GM21390 (cell line): ENCODE measurements at regions not wholly inside any gene's neighbourhood (a gene's known extent, or its start where the extent isn't known, plus 50 kb on each side); places are given as distances from the start of the nearest gene placed in this dataset.

Experiments used
- ATAC-seq: cut with Tn5 transposase; IDR thresholded peaks from one replicate; pipeline ENCODE4 v1.9.1; 2021; ENCODE audit not compliant: unreplicated experiment

DNA sequence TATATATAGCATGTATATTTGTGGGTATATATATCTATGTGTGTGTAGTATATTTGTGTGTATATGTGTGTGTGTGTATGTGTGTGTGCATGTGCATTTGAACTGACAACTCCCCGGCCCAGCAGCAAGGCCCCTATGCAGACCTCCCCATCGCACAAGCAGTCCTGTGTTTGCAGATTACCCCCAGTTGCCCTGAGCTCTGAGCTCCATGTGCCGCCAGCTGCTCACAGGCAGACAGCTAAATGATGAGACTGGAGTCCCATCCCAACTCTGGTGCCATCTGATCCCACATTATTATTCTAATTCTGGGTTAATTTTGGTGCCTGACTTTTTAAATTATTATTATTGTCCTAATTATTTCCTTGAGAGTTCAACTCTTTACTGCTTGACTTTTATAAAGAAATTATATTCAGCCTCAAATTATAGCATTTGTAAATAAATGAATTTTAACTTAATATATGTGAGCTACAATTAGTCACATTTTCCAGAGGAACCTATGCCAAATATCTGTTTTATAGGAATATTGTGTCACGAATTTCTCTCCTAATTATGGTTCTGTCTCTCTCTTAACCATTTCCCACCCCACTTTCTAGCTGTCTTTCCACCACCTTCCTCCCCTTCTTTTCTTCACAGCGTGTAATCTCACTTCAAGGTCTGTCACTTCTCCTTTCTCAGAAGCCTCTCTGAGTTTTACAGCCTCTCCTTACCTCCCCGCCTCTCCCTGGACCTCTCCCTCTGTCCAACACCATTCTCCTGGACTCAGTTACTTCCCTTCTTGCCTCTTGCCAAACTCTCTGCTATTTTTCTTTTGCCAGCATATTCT is 90.6 kb upstream of the SYNDIG1 start:
- no peak for ATAC-seq

DNA sequence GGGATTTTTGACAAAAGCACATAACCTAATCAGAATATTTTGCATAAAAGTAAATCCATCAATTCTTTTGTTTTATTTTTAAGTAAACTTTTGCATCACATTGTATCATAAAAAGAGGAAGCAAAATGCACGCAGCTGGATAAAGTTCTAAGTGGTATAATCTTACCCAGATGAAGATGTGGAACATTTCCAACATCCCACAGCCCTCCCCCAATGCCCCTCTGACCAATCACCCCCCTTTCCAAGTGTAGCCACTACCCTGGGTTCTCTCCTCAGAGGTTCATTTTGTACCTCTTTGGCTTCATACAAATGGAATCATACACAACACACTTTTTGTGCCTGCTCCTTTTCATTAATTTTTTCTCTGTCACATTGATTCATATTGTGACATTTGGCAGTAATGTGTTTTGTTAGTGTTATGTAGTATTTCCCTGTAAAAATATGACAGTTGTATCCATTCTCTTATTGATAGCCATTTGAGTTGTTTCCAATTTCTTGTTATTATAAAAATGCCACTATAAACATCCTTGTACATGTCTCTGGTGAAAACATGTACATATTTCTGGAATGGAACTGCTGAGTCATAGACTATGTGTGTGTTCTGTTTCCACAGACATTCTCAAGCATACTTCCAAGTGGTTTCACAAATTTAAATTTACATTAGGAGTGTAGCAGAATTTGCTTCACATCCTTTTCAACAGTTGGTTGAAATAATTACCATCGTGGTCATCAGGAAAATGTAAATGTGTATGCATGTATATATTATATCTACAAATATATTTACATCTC is 92.9 kb upstream of the SYNDIG1 start:
- no peak for ATAC-seq

DNA sequence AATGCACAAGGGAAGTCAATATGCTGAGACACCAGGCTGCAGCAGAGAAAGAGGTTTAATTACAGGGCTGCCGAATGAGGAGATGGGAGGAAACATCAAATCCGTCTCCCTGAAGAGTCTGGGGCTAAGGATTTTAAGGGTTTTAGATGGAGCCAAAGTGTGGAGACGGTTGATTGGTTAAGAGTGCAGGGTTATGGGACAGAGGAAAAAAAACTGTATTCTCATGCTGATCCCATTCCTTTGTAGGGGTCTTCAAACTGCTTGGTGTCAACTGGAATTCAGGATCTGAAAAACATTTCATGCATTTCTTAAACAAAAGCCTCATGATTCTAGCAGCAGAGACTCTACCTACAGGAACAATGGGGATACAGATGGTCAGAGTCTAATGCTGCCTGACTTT is 96.1 kb upstream of the SYNDIG1 start:
- no peak for ATAC-seq

DNA sequence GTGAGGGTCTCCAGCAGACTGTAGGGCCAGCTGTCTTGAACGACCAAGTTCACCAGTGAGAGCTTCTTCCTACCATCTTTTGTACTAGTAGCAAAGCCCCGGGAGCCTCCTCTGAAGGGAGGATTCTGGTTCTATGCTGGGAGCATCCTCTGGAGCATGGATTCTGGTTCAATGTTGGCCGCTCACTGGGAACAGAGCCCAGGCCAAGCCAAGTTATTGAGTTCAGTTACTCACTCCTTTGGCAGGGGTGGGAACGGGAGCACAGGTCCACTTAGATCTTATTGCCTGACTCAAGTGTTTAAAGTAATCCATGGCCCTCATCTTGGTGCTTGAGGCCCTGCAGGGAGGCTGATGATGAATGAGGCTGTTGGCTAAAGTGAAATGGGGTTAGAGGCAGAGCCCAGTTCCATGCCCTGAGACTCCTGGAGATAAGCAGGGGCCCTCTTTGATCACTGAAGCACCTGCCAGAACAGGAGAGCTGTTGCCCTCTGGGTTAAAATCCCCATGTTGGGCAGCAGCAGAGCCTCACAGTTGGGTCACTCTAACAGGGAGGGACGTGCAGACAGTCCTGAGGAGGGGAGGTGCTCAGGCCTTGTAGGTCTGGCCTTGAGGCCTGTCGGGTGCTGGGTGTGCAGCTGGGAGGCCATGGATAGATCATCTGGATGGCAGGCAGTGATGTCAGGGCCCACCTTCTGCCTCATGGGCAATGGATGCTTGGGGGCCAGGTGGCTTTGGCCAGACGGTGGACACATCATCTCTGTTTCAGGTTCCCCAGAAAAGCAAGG is 98.3 kb upstream of the SYNDIG1 start:
- ATAC-seq: no peak

DNA sequence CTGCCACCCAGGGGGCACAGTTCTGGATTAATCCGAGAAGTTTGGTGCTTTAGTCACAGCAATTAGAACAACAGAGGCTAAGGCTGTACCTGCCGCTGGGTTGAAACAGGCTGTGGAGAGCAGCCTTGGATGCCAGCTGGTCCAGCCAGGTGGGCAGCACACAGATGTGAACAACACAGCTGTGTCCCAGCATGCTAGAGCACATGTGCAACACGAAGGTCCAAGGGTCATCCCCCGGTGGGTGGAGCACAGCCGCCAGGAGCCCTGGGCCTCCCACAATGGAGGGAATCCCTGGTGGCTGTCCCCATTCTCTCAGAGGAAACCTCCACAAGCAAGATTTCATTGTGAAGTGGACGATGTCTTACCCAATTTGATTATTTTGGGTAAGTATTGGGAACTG is 99.2 kb upstream of the SYNDIG1 start:
- ATAC-seq: no peak

DNA sequence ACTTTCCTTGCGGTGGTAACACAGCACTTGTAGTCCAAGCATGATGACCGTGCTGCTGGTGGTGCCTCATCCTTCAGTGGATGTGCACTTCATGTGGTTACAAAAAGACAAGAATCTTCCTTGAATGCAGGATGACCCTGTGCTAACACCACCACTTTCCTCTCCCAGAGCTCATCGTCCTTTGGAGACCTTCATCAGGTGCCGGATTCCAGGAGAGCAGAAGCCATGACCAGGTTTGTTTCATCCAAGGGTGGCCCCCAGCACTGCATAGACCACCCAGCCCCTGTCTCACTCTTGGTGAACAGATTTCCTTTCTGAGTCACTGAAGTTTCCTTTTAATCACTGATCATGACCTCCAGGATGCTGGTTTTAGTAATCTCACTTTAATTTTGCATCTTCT is 101.2 kb upstream of the SYNDIG1 start:
- no peak for ATAC-seq

DNA sequence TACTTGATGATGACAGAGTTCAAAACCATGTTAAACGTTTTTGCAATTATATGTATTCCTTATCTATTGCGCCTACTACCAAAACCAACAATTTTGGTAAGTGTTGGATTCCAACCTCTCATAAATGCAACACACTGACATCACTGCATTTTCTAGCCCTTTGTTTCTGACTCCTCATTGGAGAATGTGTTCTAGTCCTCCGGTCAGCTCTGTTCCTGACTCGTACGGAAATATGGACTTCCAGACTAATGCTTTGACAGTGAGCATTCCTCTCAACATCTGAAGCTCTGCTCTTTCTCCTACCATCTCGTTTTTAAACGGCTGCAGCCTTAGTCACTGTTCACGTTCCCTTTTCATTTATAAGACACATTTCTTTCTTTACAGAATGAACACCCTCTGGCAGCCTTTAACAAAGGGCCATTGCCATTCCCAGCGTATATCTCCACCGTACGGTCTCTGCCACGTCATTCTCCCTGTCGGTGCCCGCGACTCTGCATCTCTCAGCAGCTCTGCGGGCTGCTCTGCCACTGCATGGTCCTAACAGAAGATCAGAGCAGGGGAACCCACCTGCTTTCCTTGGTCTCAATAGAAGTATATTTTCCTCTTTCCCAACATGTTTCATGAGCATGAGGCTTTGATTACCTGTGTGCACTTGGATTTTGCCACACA is 103.0 kb upstream of the SYNDIG1 start:
- ATAC-seq: no peak

DNA sequence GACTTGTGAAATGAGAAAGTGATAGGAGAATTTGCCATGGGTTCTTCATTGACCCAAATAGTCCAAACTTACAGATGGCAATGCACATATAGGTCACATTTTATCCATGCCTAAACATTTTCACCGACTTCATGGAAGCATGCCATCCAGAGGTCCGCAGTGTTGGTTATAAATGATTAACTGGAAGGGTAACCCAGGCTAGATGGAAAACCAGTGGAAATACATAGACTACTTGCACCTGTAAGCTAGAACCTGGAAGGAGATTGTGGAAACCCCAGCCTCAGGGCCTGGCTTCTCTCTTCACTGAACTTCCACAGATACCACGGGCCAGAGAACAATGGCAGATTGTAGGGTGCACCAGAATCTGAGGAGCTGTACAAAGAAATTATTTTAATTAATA is 103.8 kb upstream of the SYNDIG1 start:
- ATAC-seq: no peak

DNA sequence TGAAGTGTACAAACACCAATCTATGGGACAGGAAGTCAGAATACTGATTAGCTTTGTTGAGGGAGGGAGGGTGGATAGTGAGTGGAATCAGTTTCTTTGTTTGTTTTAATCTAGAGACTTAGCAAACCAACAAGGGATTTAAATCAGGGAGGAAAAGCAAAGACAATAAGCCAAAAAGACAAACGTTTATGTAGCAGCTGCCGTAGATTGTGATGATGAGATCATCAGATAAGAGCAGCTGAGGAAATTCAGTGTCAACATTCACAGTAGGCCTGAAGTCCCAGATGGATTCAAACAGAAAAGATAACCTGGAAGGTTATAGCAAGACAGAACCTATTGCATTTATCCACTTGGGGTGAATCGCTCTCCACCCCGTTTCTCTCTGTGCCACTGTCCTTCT is 104.9 kb upstream of the SYNDIG1 start:
- ATAC-seq: no peak

DNA sequence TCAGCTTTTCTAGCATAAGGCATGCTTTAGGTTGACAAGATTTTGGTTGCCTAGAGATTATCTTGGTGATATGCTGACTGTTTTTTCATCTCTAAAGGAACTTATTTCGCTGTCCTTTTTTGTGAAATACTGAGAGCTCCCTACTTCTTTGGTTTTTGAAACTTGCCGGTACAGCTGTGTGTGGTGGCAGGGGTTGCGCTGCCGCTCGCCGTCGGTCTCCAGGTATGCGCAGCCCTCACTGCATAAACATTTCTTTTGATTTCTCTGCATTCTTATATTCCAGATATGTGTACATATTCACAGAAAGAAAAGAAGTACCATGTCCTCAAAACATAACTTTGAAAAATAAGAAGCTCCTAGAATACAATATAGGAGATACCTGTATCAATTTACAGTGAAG is 106.4 kb upstream of the SYNDIG1 start:
- no peak for ATAC-seq

DNA sequence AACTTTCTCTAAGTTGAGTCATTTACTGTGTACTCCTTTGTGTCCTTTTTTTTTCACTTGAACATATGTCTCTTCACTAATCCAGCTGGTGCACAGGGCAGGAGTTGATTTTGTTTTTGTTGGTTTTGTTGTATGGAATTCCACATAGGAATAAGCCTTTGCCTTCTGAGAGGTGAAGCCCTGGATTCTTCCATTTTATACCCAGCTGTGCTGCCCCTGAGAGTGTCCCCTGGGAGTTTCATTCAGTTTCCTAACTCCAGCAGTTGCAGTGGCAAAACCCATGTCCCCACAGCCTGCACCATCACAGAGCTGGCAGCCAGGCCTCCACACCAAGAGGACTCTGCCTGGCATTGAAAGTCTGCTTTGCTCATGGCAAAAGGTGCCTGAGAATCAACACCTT is 107.3 kb upstream of the SYNDIG1 start:
- no peak for ATAC-seq

DNA sequence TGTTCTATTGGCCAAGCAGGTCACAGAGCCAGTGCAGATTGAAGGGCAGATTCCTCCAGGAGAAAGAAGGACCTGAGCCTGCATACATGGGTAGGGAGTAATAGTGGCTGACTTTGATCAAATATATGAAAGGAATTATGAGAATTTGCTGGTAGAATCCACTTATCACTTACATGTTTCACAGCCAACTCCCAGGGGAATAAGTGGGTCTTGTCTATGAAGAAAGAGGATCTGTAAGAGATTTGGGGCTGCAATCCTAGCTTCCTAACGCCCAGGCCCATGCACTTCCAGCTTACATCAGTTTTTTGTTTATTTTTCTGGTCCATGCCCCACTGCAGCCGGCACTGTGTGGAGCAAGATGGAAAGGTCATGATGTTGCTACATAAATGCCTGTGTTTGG is 107.9 kb upstream of the SYNDIG1 start:
- no peak for ATAC-seq

DNA sequence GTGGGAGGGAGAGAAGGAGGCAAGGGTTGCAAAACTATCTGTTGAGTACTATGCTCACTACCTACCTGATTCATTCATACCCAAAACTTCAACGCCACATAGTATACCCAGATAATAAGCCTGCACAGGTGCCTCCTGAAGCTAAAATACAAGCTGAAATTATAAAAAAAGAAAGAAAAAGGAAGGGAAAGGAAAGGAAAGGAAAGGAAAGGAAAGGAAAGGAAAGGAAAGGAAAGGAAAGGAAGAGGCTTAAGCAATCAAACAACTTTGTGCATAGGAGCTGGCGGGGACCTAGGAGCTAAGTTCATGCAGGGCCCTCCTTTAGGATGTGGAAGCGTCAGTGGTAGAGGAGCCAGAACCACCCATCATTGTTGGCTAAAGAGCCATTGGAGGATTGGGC is 108.9 kb upstream of the SYNDIG1 start:
- ATAC-seq: no peak

DNA sequence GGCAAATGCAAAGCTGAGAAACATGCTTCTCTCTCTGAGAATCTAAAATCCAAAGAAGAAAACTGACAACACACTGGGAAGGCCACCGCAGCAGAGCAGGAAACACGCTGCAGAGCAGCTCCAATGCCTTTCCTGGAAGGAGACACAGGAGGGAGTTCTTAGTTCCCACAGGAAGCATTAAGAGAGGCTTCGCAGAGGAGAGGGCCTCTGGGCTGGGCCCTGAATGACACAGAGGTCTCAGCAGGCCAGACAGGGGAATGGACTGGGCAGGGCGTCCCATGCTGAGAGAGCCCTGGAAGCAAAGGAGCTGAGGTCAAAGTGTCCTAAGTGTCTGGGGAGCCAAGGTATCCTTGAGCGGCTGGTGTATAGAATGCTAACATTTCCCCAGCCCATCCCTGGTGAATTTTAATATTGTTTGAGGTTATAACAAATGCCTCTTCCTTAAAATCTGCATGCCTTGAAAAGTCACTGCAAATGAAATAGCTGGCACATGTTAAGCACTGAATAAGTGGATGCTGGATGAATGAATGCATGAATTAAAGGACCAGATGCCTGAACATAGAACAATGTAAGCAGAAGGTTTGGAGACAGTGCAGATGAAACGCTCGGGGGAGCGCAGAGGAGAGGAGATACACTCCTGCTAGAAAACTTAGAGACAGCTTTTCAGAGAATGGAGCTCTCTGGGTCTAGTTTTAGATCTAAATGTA is 110.0 kb upstream of the SYNDIG1 start:
- no peak for ATAC-seq

DNA sequence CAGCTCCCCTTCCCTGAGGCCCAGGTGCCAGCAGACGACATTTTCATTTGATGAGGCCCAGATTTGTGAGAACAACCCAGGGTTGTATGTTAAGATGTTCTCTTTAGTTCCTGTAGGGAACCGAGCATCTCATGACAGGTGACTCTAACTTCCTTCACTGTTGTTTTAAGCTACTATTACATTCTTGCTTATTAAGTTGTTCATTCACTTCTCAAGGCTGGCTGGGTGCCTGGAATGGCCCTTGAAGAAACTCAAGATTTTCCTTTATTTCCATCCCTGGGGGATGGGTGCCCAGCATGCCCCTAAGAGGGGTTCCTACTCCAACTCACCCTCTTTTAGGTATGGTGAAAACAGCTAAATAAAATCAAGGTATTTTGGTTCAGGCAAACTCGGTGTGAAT is 111.5 kb upstream of the SYNDIG1 start:
- ATAC-seq: no peak

DNA sequence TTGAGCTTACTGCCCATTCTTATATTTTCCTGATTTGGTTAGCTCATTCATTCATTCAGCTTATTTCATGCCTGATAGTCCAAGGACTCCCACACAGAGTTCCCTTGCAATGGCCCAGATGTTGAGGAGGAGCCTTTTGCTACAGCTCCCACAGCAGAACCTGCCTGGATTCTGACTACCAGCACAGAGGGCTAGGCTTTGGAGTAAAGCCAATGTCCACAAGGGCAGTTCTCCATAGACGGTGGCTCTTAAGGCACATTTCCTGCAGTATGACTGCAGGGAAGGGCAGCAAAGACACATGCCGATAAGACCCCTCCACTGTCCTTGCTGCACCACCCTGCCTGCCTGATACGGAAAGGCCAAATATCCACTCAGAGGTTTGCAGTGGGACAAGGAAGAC is 112.3 kb upstream of the SYNDIG1 start:
- ATAC-seq: no peak

DNA sequence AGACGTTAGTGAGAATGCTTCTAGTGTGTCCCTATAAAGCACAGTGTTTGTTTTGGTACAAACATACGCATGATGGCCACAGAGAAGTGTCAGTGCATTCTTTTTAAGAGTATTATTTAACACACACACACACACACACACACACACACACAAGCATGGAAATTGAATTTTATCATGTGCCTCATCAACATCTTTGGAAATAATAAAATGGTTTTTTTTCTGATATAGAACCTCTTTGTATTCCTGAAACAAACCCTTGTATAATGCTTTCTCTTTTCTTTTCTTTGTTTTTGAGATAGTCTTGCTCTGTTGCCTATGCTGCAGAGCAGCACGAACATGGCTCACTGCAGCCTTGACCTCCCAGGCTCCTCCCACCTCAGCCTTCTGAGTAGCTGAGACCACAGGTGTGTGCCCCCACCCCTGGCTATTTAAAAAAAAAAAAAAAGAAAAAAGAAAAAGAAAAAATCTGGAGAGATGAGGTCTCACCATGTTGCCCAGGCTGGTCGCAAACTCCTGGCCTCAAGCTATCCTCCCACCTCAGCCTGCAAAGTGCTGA is 116.2 kb upstream of the SYNDIG1 start:
- no peak for ATAC-seq

DNA sequence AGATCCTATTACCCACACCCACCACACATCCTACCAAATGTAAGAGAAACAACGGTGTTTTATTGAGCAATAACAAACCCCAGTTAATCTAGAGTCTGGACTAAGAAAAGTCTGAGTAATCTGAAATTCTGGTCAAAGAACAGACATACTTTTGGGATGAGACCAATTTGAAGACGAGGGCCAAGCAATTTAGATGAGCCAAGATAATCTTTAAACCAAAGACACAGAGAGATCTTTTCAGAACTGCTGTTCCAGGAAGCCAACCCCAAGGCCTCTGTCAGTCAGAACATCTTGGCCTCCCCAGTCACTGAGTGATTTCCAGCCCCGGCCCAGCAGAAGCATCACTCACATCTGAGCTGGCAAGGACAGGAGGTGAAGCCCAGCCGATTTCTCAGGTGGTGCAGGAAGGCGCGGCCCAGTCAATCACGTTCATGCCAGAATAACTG is 118.5 kb upstream of the SYNDIG1 start:
- no peak for ATAC-seq

DNA sequence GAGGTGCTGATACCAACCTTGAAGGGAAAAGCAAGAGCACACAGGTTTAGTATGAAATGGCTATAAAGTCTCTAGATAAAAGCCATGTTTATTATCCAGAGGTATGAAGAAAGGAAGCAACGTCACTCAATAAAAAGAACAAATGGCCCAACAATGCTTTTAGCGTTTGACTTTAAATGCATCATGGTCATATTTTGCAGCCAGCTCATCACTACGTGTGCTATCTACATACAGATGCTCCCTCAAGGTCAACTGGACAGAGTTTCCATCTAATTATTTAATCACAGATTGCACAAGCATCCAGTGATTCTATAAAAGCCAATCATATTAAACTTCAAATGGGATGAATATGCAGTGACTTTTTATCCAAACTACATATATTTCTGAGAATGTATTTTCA is 127.6 kb upstream of the SYNDIG1 start:
- ATAC-seq: no peak

DNA sequence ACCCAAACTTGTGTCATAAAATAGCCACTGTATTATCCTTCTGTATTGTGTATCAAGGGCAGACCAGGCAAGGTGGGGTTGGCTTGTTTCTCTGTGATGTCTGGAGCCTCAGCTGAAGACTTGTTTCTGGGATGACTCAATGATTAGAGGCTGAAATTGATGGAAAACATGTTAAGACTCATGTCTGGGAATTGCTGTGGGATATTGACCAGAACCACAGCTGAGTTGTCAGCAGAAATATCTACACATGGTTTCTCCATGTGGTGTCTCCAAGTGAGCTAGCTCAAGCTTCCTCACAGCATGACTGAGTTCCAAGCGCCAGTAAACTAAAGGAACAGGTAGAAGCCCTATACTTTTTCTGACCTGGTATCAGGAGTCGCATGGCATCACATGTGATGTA is 128.5 kb upstream of the SYNDIG1 start:
- ATAC-seq: no peak
